Erythroblast (primary cell): ENCODE measurements at regions not wholly inside any gene's neighbourhood (a gene's known extent, or its start where the extent isn't known, plus 50 kb on each side); places are given as distances from the start of the nearest gene placed in this dataset.

Experiments
- GATA1 ChIP-seq: IDR thresholded peaks from 2 replicates; pipeline ENCODE4 v1.6.1; 2011; ENCODE audit warnings: low read depth, mild to moderate bottlenecking, control low read depth, low read length, moderate library complexity
- POLR2A ChIP-seq: IDR thresholded peaks from 2 replicates; pipeline ENCODE4 v1.6.1; 2011; ENCODE audit warnings: mild to moderate bottlenecking, low read length

GRCh38 chr12:47586952-47587669, 118.7 kb downstream of the RPAP3 start:
- no peak for TF ChIP-seq POLR2A
- TF ChIP-seq GATA1: no peak
